ENCODE measurements at regions not wholly inside any gene's neighbourhood (a gene's known extent, or its start where the extent isn't known, plus 50 kb on each side); places are given as distances from the start of the nearest gene placed in this dataset.

GRCh38 chr22:46056546-46057245, 79.7 kb upstream of the WNT7B start:
- no peak overlapping the region; a peak in 1 of 7 replicates for H3K27ac Mint-ChIP-seq
- no peaks in the 10 kb centered on the region for H3K9me3 Mint-ChIP-seq
- TF ChIP-seq CTCF (conservative IDR thresholded peaks at IDR 0.05) = no peak
- Histone ChIP-seq H3K23me2 (ENCODE audit: insufficient read length, low read depth, low read length, poor library complexity, severe bottlenecking) (no peaks in the 10 kb centered on the region), H3K23ac (ENCODE audit: insufficient read length, low read depth, low read length) (no peak overlapping the region), H4K5ac (ENCODE audit: insufficient read length, low read depth, low read length) (no peak overlapping the region), H3K4me1 (ENCODE audit: insufficient read depth, low read length) (no peaks in the 10 kb centered on the region), H2BK5ac (ENCODE audit: insufficient read length, low read length) (no peak overlapping the region), H3K79me1 (ENCODE audit: insufficient read depth, low read depth, low read length, poor library complexity, severe bottlenecking) (no peaks in the 10 kb centered on the region), H3K4me2 (ENCODE audit: insufficient read depth, insufficient read length, low read length) (no peak overlapping the region), H3T11ph (ENCODE audit: low read length) (no peak overlapping the region), H3K14ac (ENCODE audit: insufficient read depth, low read length) (no peak overlapping the region), H3K9me3 (ENCODE audit: control insufficient read depth, low read depth, low read length) (no peaks in the 10 kb centered on the region), H2AFZ (ENCODE audit: low read length) (no peak overlapping the region), H3K79me2 (ENCODE audit: insufficient read depth, low read length) (no peaks in the 10 kb centered on the region), H4K8ac (replicated peaks; ENCODE audit: insufficient read length, low read depth, low read length) (no peak overlapping the region), H3K18ac (ENCODE audit: insufficient read length, low read depth, low read length) (no peak overlapping the region), H3K56ac (ENCODE audit: insufficient read length, low read depth, low read length) (no peak overlapping the region), H4K91ac (ENCODE audit: insufficient read length, low read depth, low read length) (no peak overlapping the region), H2BK120ac (ENCODE audit: low read depth, low read length, poor library complexity, severe bottlenecking) (no peak overlapping the region), H3K27me3 (ENCODE audit: insufficient read depth, low read length) (no peaks in the 10 kb centered on the region), H2AK5ac (ENCODE audit: insufficient read length, low read length) (no peak overlapping the region), H3K9ac (ENCODE audit: extremely low read depth, insufficient read length, low read length) (no peak overlapping the region), H2BK20ac (ENCODE audit: low read depth, low read length, poor library complexity, severe bottlenecking) (no peak overlapping the region), H4K20me1 (ENCODE audit: control insufficient read depth, insufficient read depth, insufficient read length) (no peaks in the 10 kb centered on the region), H2BK12ac (ENCODE audit: insufficient read length, low read depth, low read length) (no peak overlapping the region), H3K27ac (ENCODE audit: insufficient read length, low read depth, low read length) (no peak overlapping the region), H3K4ac (ENCODE audit: low read depth, low read length) (no peak overlapping the region), H2BK15ac (ENCODE audit: low read depth, low read length) (no peak overlapping the region)
- H3K4me3 Mint-ChIP-seq = no peak overlapping the region
- peaks cover 2% of the 10 kb centered on the region for H3K27me3 Mint-ChIP-seq (ENCODE audit: low read depth)
- H3K36me3 Mint-ChIP-seq (ENCODE audit: insufficient read depth in 1 of 3, low read depth in 3 of 3) = no peaks in the 10 kb centered on the region
- no CpG with 5 or more reads among the region's 9 CpGs for WGBS (ENCODE audit: extremely low coverage, insufficient read length, low lambda C conversion rate)
- no peak for DNase-seq
- H3K4me1 Mint-ChIP-seq = peaks cover 0 to 7% of the 10 kb centered on the region in 2 experiments; a peak in 2 of 4 replicates
